Tibial artery (tissue), 4 donors: ENCODE measurements at regions not wholly inside any gene's neighbourhood (a gene's known extent, or its start where the extent isn't known, plus 50 kb on each side); places are given as distances from the start of the nearest gene placed in this dataset.

Experiments
- DNase-seq, 2 donors: peaks; one replicate each; pipeline ENCODE4 v3.0.0-alpha.2; 2019
- H3K27ac ChIP-seq, 2 donors: fragments of 200-600 bp; sonication (generic) in 1 of 2; 1 replicate in 1 of 2; 2 replicates in 1 of 2; pipeline ENCODE4 v1.5.1; 2018 to 2019; ENCODE audit warnings: mild to moderate bottlenecking in 1 of 2
- H3K27me3 ChIP-seq, 2 donors: fragments of 200-600 bp; sonication (generic) in 1 of 2; one replicate each; pipeline versions ENCODE4 v1.5.1 to v1.6.0; 2016 to 2019
- H3K36me3 ChIP-seq, 3 donors: fragments of 200-600 bp; sonication (generic) in 2 of 3; one replicate each; pipeline ENCODE4 v1.5.1; 2016 to 2019; ENCODE audit warnings: mild to moderate bottlenecking in 2 of 3
- H3K4me1 ChIP-seq, 4 donors: fragments of 200-600 bp; sonication (generic) in 2 of 4; 1 replicate in 3 of 4; 2 replicates in 1 of 4; pipeline ENCODE4 v1.5.1; 2016 to 2019
- H3K4me3 ChIP-seq, 2 donors: fragments of 200-600 bp; sonication (generic) in 1 of 2; 1 replicate in 1 of 2; 2 replicates in 1 of 2; pipeline ENCODE4 v1.5.1; 2018 to 2019; ENCODE audit warnings: mild to moderate bottlenecking in 2 of 2
- H3K9me3 ChIP-seq, 3 donors: fragments of 200-600 bp; sonication (generic) in 1 of 3; one replicate each; pipeline ENCODE4 v1.5.1; 2016 to 2019
- intact Hi-C: fragments of 100-400 bp; cut with DNase I; formaldehyde crosslinking; loops from one replicate; pipeline ENCODE4 v1.15.0; 2023; ENCODE audit warnings: low total_unique reads
- TF ChIP-seq, protein P1 (sequence below), 2 experiments: fragments of 200-600 bp in 1 of 2; fragments of 450-650 bp in 1 of 2; IDR thresholded peaks; one replicate each; pipeline ENCODE4 v1.5.1; 2017 to 2019; ENCODE audit warnings: antibody characterized with exemption in 2 of 2, mild to moderate bottlenecking in 1 of 2, moderate library complexity in 1 of 2

- TF ChIP-seq, protein P1, sequence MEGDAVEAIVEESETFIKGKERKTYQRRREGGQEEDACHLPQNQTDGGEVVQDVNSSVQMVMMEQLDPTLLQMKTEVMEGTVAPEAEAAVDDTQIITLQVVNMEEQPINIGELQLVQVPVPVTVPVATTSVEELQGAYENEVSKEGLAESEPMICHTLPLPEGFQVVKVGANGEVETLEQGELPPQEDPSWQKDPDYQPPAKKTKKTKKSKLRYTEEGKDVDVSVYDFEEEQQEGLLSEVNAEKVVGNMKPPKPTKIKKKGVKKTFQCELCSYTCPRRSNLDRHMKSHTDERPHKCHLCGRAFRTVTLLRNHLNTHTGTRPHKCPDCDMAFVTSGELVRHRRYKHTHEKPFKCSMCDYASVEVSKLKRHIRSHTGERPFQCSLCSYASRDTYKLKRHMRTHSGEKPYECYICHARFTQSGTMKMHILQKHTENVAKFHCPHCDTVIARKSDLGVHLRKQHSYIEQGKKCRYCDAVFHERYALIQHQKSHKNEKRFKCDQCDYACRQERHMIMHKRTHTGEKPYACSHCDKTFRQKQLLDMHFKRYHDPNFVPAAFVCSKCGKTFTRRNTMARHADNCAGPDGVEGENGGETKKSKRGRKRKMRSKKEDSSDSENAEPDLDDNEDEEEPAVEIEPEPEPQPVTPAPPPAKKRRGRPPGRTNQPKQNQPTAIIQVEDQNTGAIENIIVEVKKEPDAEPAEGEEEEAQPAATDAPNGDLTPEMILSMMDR (IDR thresholded peaks at IDR 0.05) = no peak
- Histone ChIP-seq H3K9me3 (no peaks in the 10 kb centered on the region), H3K4me1 (no peaks in the 10 kb centered on the region), H3K4me3 (no peak overlapping the region), H3K27ac (no peak overlapping the region), H3K27me3 (no peaks in the 10 kb centered on the region), H3K36me3 (no peaks in the 10 kb centered on the region)
- intact Hi-C loops = no loop called here
- DNase-seq = no peak
Observed at GRCh38 chr7:41069635-41070034, 633.3 kb downstream of the INHBA start.

GRCh38 chr7:41067576-41067975 lies 635.3 kb downstream of the INHBA start:
- no peak overlapping the region for H3K27ac ChIP-seq
- H3K36me3 ChIP-seq = no peaks in the 10 kb centered on the region
- TF ChIP-seq, protein P1 (IDR thresholded peaks at IDR 0.05) = no peak
- no peaks in the 10 kb centered on the region for H3K4me1 ChIP-seq
- H3K4me3 ChIP-seq = no peak overlapping the region
- DNase-seq = no peak
- H3K27me3 ChIP-seq = no peaks in the 10 kb centered on the region
- H3K9me3 ChIP-seq = no peaks in the 10 kb centered on the region
- intact Hi-C loops = no loop called here

GRCh38 chr7:41065663-41066062 lies 637.2 kb downstream of the INHBA start:
- TF ChIP-seq, protein P1 (IDR thresholded peaks at IDR 0.05) = no peak
- DNase-seq = no peak
- no peak overlapping the region for H3K4me3 ChIP-seq
- no peaks in the 10 kb centered on the region for H3K27me3 ChIP-seq
- no peak overlapping the region for H3K27ac ChIP-seq
- H3K9me3 ChIP-seq = no peaks in the 10 kb centered on the region
- H3K4me1 ChIP-seq = no peaks in the 10 kb centered on the region
- intact Hi-C loops = no loop called here
- H3K36me3 ChIP-seq = no peaks in the 10 kb centered on the region

DNA sequence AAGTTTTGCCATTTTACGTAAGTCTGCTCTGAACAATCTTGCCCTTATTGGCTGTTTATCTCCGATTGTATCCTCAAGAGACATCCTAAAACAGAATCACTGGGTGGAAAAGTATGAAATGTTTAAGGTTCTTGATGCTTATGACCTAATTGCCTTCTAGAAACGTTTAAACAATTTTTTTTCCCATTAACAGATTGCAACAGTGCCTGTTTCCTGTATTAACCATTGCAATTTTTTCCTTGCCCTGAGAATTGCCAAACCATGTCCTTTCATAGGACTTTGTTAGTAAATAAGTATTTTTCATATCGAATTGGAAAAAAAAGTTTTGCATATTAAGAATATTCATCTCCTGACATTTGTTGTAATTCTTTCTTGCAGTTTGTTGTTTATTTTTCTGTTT lies 639.8 kb downstream of the INHBA start:
- intact Hi-C loops = no loop called here
- no peak for DNase-seq
- TF ChIP-seq, protein P1 (IDR thresholded peaks at IDR 0.05) = no peak
- no peak overlapping the region for H3K4me3 ChIP-seq
- no peaks in the 10 kb centered on the region for H3K4me1 ChIP-seq
- H3K27ac ChIP-seq = no peak overlapping the region
- no peaks in the 10 kb centered on the region for H3K9me3 ChIP-seq
- no peaks in the 10 kb centered on the region for H3K27me3 ChIP-seq
- H3K36me3 ChIP-seq = no peaks in the 10 kb centered on the region

GRCh38 chr7:41060796-41061195 lies 642.1 kb downstream of the INHBA start:
- Histone ChIP-seq H3K27ac (no peak overlapping the region), H3K27me3 (no peaks in the 10 kb centered on the region), H3K36me3 (no peaks in the 10 kb centered on the region), H3K9me3 (no peaks in the 10 kb centered on the region), H3K4me1 (no peaks in the 10 kb centered on the region), H3K4me3 (no peak overlapping the region)
- no peak for DNase-seq
- intact Hi-C loops = no loop called here
- TF ChIP-seq, protein P1 (IDR thresholded peaks at IDR 0.05) = no peak

DNA sequence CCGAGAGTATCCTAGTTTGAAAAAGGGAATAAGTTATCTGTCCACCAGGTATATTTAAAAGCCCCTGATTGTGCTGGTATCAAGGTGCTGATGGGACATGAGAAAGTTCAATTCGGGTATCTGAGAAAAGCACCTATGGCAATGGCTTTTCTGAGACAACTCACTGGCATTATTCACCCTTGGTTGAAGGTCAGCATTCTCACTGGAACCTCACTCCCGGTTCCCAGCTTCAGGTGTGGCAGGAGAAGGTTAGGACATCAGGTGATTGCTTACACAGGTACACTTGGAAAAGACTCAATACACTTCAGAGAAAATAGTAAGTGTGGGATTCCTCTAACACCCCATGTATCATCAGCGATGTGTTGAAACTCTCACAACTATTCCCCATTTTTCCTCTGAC lies 643.1 kb downstream of the INHBA start:
- no peak overlapping the region for H3K27ac ChIP-seq
- H3K36me3 ChIP-seq = no peaks in the 10 kb centered on the region

More for the DNA sequence above, 643.1 kb downstream of the INHBA start:
- TF ChIP-seq, protein P1 (IDR thresholded peaks at IDR 0.05) = no peak
- Histone ChIP-seq H3K9me3 (no peaks in the 10 kb centered on the region), H3K4me1 (no peaks in the 10 kb centered on the region), H3K4me3 (no peak overlapping the region), H3K27me3 (no peaks in the 10 kb centered on the region)
- intact Hi-C loops = no loop called here
- DNase-seq = no peak
